IPS DF 6.9 (cell line): ENCODE measurements at regions not wholly inside any gene's neighbourhood (a gene's known extent, or its start where the extent isn't known, plus 50 kb on each side); places are given as distances from the start of the nearest gene placed in this dataset.

Experiments
- DNase-seq: peaks from one replicate; pipeline ENCODE4 v3.0.0-alpha.2; 2013; ENCODE audit warnings: low read depth, low spot score
- H3K27ac ChIP-seq: one replicate; pipeline ENCODE4 v1.5.1; 2013; ENCODE audit warnings: low read length, control low read depth
- H3K27me3 ChIP-seq: 2 replicates; pipeline ENCODE4 v1.6.1; 2013; ENCODE audit warnings: mild to moderate bottlenecking, low read length; ENCODE audit not compliant: control insufficient read depth, insufficient read depth
- H3K36me3 ChIP-seq: 2 replicates; pipeline ENCODE4 v1.6.1; 2013; ENCODE audit warnings: low read length; ENCODE audit not compliant: control insufficient read depth, insufficient read depth
- H3K4me1 ChIP-seq: 2 replicates; pipeline ENCODE4 v1.6.1; 2013; ENCODE audit warnings: low read length; ENCODE audit not compliant: control insufficient read depth, insufficient read depth
- H3K4me3 ChIP-seq: 2 replicates; pipeline ENCODE4 v1.5.1; 2013; ENCODE audit warnings: mild to moderate bottlenecking, low read length
- H3K9me3 ChIP-seq: 2 replicates; pipeline ENCODE4 v1.6.1; 2013; ENCODE audit warnings: low read length, inconsistent platforms; ENCODE audit not compliant: control insufficient read depth, insufficient read depth
- WGBS: extraction: QIAGEN DNeasy Blood & Tissue Kit; methylation state at CpG from one replicate; pipeline ENCODE4 v1.1.7; 2013; ENCODE audit warnings: mixed read lengths, missing lambda C conversion rate; ENCODE audit not compliant: insufficient read length, insufficient coverage; 5-methylcytosine and 5-hydroxymethylcytosine counted together

- Histone ChIP-seq H3K4me1 (peaks cover 4% of the 10 kb centered on the region; the same call in 1 of the 2 replicates), H3K36me3 (no peaks in the 10 kb centered on the region), H3K27me3 (no peaks in the 10 kb centered on the region), H3K9me3 (no peaks in the 10 kb centered on the region), H3K27ac (no peak overlapping the region), H3K4me3 (no peak overlapping the region)
- no peak for DNase-seq
- WGBS = no CpG with 5 or more reads among the region's 2 CpGs
These were observed 244.2 kb downstream of the ETS1 start for GRCh38 chr11:128343135-128343514.

GRCh38 chr11:128342511-128343134 is 244.7 kb downstream of the ETS1 start:
- H3K27me3 ChIP-seq = no peaks in the 10 kb centered on the region
- peaks cover 4% of the 10 kb centered on the region; the same call in 1 of the 2 replicates for H3K4me1 ChIP-seq
- no CpG with 5 or more reads among the region's 7 CpGs for WGBS
- DNase-seq = no peak
- no peak overlapping the region for H3K4me3 ChIP-seq
- no peaks in the 10 kb centered on the region for H3K9me3 ChIP-seq
- no peaks in the 10 kb centered on the region for H3K36me3 ChIP-seq
- no peak overlapping the region for H3K27ac ChIP-seq

- no CpG with 5 or more reads among the region's 22 CpGs for WGBS
- H3K27ac ChIP-seq = no peak overlapping the region
- no peaks in the 10 kb centered on the region for H3K9me3 ChIP-seq
- DNase-seq = no peak
- H3K4me3 ChIP-seq = no peak overlapping the region
- H3K36me3 ChIP-seq = no peaks in the 10 kb centered on the region
- H3K4me1 ChIP-seq = peaks cover 4% of the 10 kb centered on the region; the same call in 1 of the 2 replicates
- H3K27me3 ChIP-seq = no peaks in the 10 kb centered on the region
These were observed 245.8 kb downstream of the ETS1 start for GRCh38 chr11:128341280-128342248.

GRCh38 chr11:128339792-128340191 is 247.6 kb downstream of the ETS1 start:
- Histone ChIP-seq H3K4me3 (no peak overlapping the region), H3K27ac (no peak overlapping the region), H3K36me3 (no peaks in the 10 kb centered on the region), H3K27me3 (no peaks in the 10 kb centered on the region), H3K4me1 (peaks cover 4% of the 10 kb centered on the region; the same call in 1 of the 2 replicates), H3K9me3 (no peaks in the 10 kb centered on the region)
- no CpG with 5 or more reads among the region's 6 CpGs for WGBS
- DNase-seq = no peak

GRCh38 chr11:128338811-128339210 is 248.5 kb downstream of the ETS1 start:
- H3K27ac ChIP-seq = no peak overlapping the region
- H3K9me3 ChIP-seq = no peaks in the 10 kb centered on the region
- no peak overlapping the region for H3K4me3 ChIP-seq
- no peaks in the 10 kb centered on the region for H3K27me3 ChIP-seq
- H3K4me1 ChIP-seq = peaks cover 4% of the 10 kb centered on the region; the same call in 1 of the 2 replicates
- no peaks in the 10 kb centered on the region for H3K36me3 ChIP-seq
- no peak for DNase-seq
- no CpG with 5 or more reads among the region's 3 CpGs for WGBS

GRCh38 chr11:128336203-128336602 is 251.2 kb downstream of the ETS1 start:
- no peak for DNase-seq
- no peak overlapping the region for H3K27ac ChIP-seq
- H3K4me1 ChIP-seq = no peaks in the 10 kb centered on the region
- no CpG with 5 or more reads among the region's 6 CpGs for WGBS
- no peaks in the 10 kb centered on the region for H3K27me3 ChIP-seq
- no peaks in the 10 kb centered on the region for H3K9me3 ChIP-seq
- H3K36me3 ChIP-seq = no peaks in the 10 kb centered on the region
- no peak overlapping the region for H3K4me3 ChIP-seq

- WGBS = no CpG with 5 or more reads among the region's 10 CpGs
- H3K27ac ChIP-seq = no peak overlapping the region
- H3K36me3 ChIP-seq = no peaks in the 10 kb centered on the region
- no peaks in the 10 kb centered on the region for H3K9me3 ChIP-seq
- H3K27me3 ChIP-seq = no peaks in the 10 kb centered on the region
- DNase-seq = no peak
- H3K4me1 ChIP-seq = no peaks in the 10 kb centered on the region
- no peak overlapping the region for H3K4me3 ChIP-seq
These were observed 251.6 kb downstream of the ETS1 start for GRCh38 chr11:128335729-128336128.

- Histone ChIP-seq H3K36me3 (no peaks in the 10 kb centered on the region), H3K27ac (no peak overlapping the region), H3K4me1 (no peaks in the 10 kb centered on the region), H3K4me3 (no peak overlapping the region), H3K27me3 (no peaks in the 10 kb centered on the region), H3K9me3 (no peaks in the 10 kb centered on the region)
- DNase-seq = no peak
- WGBS = no CpG with 5 or more reads among the region's 12 CpGs
These were observed 252.9 kb downstream of the ETS1 start for GRCh38 chr11:128334311-128335044.

GRCh38 chr11:128331317-128331716 is 256.0 kb downstream of the ETS1 start:
- no CpG with 5 or more reads among the region's 3 CpGs for WGBS
- no peaks in the 10 kb centered on the region for H3K27me3 ChIP-seq
- H3K4me3 ChIP-seq = no peak overlapping the region
- H3K9me3 ChIP-seq = no peaks in the 10 kb centered on the region
- no peak overlapping the region for H3K27ac ChIP-seq
- no peaks in the 10 kb centered on the region for H3K4me1 ChIP-seq
- no peak for DNase-seq
- no peaks in the 10 kb centered on the region for H3K36me3 ChIP-seq

- no peak overlapping the region for H3K27ac ChIP-seq
- H3K4me3 ChIP-seq = no peak overlapping the region
- H3K9me3 ChIP-seq = no peaks in the 10 kb centered on the region
- H3K36me3 ChIP-seq = no peaks in the 10 kb centered on the region
- H3K27me3 ChIP-seq = no peaks in the 10 kb centered on the region
- no peaks in the 10 kb centered on the region for H3K4me1 ChIP-seq
- DNase-seq = no peak
- no CpG with 5 or more reads among the region's 2 CpGs for WGBS
These were observed 257.2 kb downstream of the ETS1 start for GRCh38 chr11:128330203-128330602.
